Right atrium auricular region (tissue), 2 donors: ENCODE measurements at regions not wholly inside any gene's neighbourhood (a gene's known extent, or its start where the extent isn't known, plus 50 kb on each side); places are given as distances from the start of the nearest gene placed in this dataset.

Experiments
- DNase-seq: peaks from one replicate; pipeline ENCODE4 v3.0.0-alpha.2; 2019; ENCODE audit warnings: low spot score
- H3K27ac ChIP-seq, 2 donors: fragments of 200-600 bp; sonication (generic); 1 replicate in 1 of 2; 2 replicates in 1 of 2; pipeline ENCODE4 v1.5.1; 2016 to 2019
- H3K27me3 ChIP-seq, 2 donors: fragments of 200-600 bp; sonication (generic); one replicate each; pipeline versions ENCODE4 v1.5.1 to v1.6.0; 2017 to 2019
- H3K36me3 ChIP-seq: fragments of 200-600 bp; sonication (generic); one replicate; pipeline ENCODE4 v1.5.1; 2016
- H3K4me1 ChIP-seq, 2 donors: fragments of 200-600 bp; sonication (generic); one replicate each; pipeline versions ENCODE4 v1.5.1 to v1.6.0; 2017 to 2019
- H3K4me3 ChIP-seq, 2 donors: fragments of 200-600 bp; sonication (generic); 1 replicate in 1 of 2; 2 replicates in 1 of 2; pipeline ENCODE4 v1.5.1; 2017 to 2019; ENCODE audit warnings: mild to moderate bottlenecking in 1 of 2, moderate library complexity in 1 of 2
- H3K9me3 ChIP-seq, 2 donors: fragments of 200-600 bp; sonication (generic); one replicate each; pipeline ENCODE4 v1.5.1; 2019
- CTCF ChIP-seq, 2 donors: fragments of 200-600 bp; sonication (generic); IDR thresholded peaks; one replicate each; pipeline ENCODE4 v1.5.1; 2019; ENCODE audit warnings: antibody characterized with exemption in 2 of 2

GRCh38 chr22:22042599-22043295, 60.2 kb upstream of the TOP3B start:
- no peaks in the 10 kb centered on the region for H3K4me1 ChIP-seq
- no peaks in the 10 kb centered on the region for H3K27me3 ChIP-seq
- DNase-seq = no peak
- H3K27ac ChIP-seq = no peak overlapping the region
- H3K36me3 ChIP-seq = no peaks in the 10 kb centered on the region
- no peaks in the 10 kb centered on the region for H3K9me3 ChIP-seq
- no peak overlapping the region for H3K4me3 ChIP-seq
- TF ChIP-seq CTCF (IDR thresholded peaks at IDR 0.05) = no peak

- Histone ChIP-seq H3K9me3 (no peaks in the 10 kb centered on the region), H3K27ac (no peak overlapping the region), H3K4me3 (no peak overlapping the region), H3K4me1 (no peaks in the 10 kb centered on the region), H3K27me3 (no peaks in the 10 kb centered on the region), H3K36me3 (no peaks in the 10 kb centered on the region)
- no peak for TF ChIP-seq CTCF (IDR thresholded peaks at IDR 0.05)
- no peak for DNase-seq
Observed at GRCh38 chr22:22042009-22042408, 59.4 kb upstream of the TOP3B start.

GRCh38 chr22:22040908-22041307, 58.3 kb upstream of the TOP3B start:
- H3K4me3 ChIP-seq = no peak overlapping the region
- H3K27me3 ChIP-seq = no peaks in the 10 kb centered on the region
- H3K4me1 ChIP-seq = no peaks in the 10 kb centered on the region
- no peak for DNase-seq
- H3K36me3 ChIP-seq = no peaks in the 10 kb centered on the region
- TF ChIP-seq CTCF (IDR thresholded peaks at IDR 0.05) = no peak
- H3K9me3 ChIP-seq = no peaks in the 10 kb centered on the region
- H3K27ac ChIP-seq = no peak overlapping the region

- no peaks in the 10 kb centered on the region for H3K9me3 ChIP-seq
- no peaks in the 10 kb centered on the region for H3K36me3 ChIP-seq
- H3K27me3 ChIP-seq = no peaks in the 10 kb centered on the region
- no peak overlapping the region for H3K4me3 ChIP-seq
- no peaks in the 10 kb centered on the region for H3K4me1 ChIP-seq
- no peak for DNase-seq
- H3K27ac ChIP-seq = no peak overlapping the region
- TF ChIP-seq CTCF (IDR thresholded peaks at IDR 0.05) = no peak
Observed at GRCh38 chr22:22040472-22040871, 57.9 kb upstream of the TOP3B start.

GRCh38 chr22:22039286-22040074, 56.9 kb upstream of the TOP3B start:
- TF ChIP-seq CTCF (IDR thresholded peaks at IDR 0.05) = no peak
- no peaks in the 10 kb centered on the region for H3K4me1 ChIP-seq
- DNase-seq = no peak
- H3K27ac ChIP-seq = no peak overlapping the region
- no peaks in the 10 kb centered on the region for H3K36me3 ChIP-seq
- H3K9me3 ChIP-seq = no peaks in the 10 kb centered on the region
- no peaks in the 10 kb centered on the region for H3K27me3 ChIP-seq
- no peak overlapping the region for H3K4me3 ChIP-seq
